Fibroblast of lung (primary cell): ENCODE measurements at regions not wholly inside any gene's neighbourhood (a gene's known extent, or its start where the extent isn't known, plus 50 kb on each side); places are given as distances from the start of the nearest gene placed in this dataset.

Experiments
- DNase-seq, 2 donors: peaks; one replicate each; pipeline versions ENCODE4 v3.0.0 to v3.0.0-alpha.2; 2010; ENCODE audit warnings: low read depth in 2 of 2
- H2AFZ ChIP-seq: 2 replicates; pipeline ENCODE4 v1.5.1; 2012; ENCODE audit warnings: low read length, control low read depth, inconsistent platforms
- H3K27ac ChIP-seq: 2 replicates; pipeline ENCODE4 v1.5.1; 2011; ENCODE audit warnings: low read length, control low read depth; ENCODE audit not compliant: insufficient read depth
- H3K27me3 ChIP-seq: 2 replicates; pipeline ENCODE4 v1.5.1; 2011; ENCODE audit warnings: mild to moderate bottlenecking, low read length; ENCODE audit not compliant: control insufficient read depth, insufficient read depth
- H3K36me3 ChIP-seq: 2 replicates; pipeline ENCODE4 v1.5.1; 2011; ENCODE audit warnings: low read length; ENCODE audit not compliant: control insufficient read depth, insufficient read depth
- H3K4me1 ChIP-seq: 2 replicates; pipeline ENCODE4 v1.5.1; 2011; ENCODE audit warnings: low read length; ENCODE audit not compliant: control insufficient read depth, insufficient read depth; ENCODE audit errors: extremely low read depth
- H3K4me2 ChIP-seq: 2 replicates; pipeline ENCODE4 v1.5.1; 2011; ENCODE audit warnings: low read length, control low read depth; ENCODE audit not compliant: insufficient read depth; ENCODE audit errors: extremely low read depth
- H3K4me3 ChIP-seq, 4 experiments: fragments of 200-600 bp in 1 of 4; sonication (generic) in 1 of 4; replicated peaks in 1 of 4; 2 replicates each; pipeline ENCODE4 v1.5.1; 2011 to 2016; ENCODE audit warnings: low read length in 4 of 4, low read depth in 3 of 4, mild to moderate bottlenecking in 3 of 4, control low read depth in 2 of 4, inconsistent platforms in 1 of 4, mixed read lengths in 1 of 4; ENCODE audit not compliant: insufficient read depth in 1 of 4; ENCODE audit errors: control extremely low read depth in 1 of 4
- H3K79me2 ChIP-seq: 2 replicates; pipeline ENCODE4 v1.5.1; 2012; ENCODE audit warnings: mild to moderate bottlenecking, low read length, inconsistent platforms; ENCODE audit not compliant: control insufficient read depth, insufficient read depth
- H3K9ac ChIP-seq: 2 replicates; pipeline ENCODE4 v1.5.1; 2011; ENCODE audit warnings: mild to moderate bottlenecking, low read length, control low read depth; ENCODE audit not compliant: insufficient read depth
- H3K9me3 ChIP-seq: 2 replicates; pipeline ENCODE4 v1.5.1; 2012; ENCODE audit warnings: low read depth, low read length; ENCODE audit not compliant: control insufficient read depth, insufficient read depth
- H4K20me1 ChIP-seq: 2 replicates; pipeline ENCODE4 v1.5.1; 2011; ENCODE audit warnings: low read length; ENCODE audit not compliant: control insufficient read depth, insufficient read depth; ENCODE audit errors: extremely low read depth
- EZH2 ChIP-seq: IDR thresholded peaks from 2 replicates; pipeline ENCODE4 v1.5.1; 2012; ENCODE audit warnings: low read length, control low read depth, mild to moderate bottlenecking; ENCODE audit errors: missing control alignments
- TF ChIP-seq, protein P1 (sequence below), 2 donors: IDR thresholded peaks in 1 of 2; conservative IDR thresholded peaks in 1 of 2; 1 replicate in 1 of 2; 2 replicates in 1 of 2; pipeline ENCODE4 v1.5.1; 2011 to 2012; ENCODE audit warnings: low read length in 2 of 2, control low read depth in 1 of 2, inconsistent platforms in 1 of 2, low read depth in 1 of 2, mild to moderate bottlenecking in 1 of 2

DNA sequence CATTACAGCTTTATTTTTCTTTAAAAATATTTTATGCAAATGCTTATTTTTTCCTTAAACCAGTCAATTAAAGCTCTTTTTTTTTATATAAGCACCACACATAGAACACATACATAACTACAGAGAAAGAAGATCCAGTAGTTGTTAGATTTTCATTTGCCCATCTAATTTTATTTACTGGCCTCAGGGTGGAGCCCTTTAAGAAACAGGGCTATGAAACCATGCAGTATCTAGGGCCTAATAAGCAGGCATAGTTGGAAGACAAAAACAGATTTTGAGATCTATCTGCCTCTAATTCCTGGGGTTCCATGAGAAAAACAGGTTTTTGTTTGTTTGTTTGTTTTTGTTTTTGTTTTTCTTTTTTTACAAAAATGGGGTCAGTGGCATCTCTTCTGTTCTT, 120.6 kb downstream of the BCHE start:
- DNase-seq = no peak
- H3K9ac ChIP-seq = no peak overlapping the region
- H3K27me3 ChIP-seq = no peaks in the 10 kb centered on the region
- H3K79me2 ChIP-seq = no peaks in the 10 kb centered on the region
- no peaks in the 10 kb centered on the region for H3K4me1 ChIP-seq
- no peaks in the 10 kb centered on the region for H3K36me3 ChIP-seq
- H3K4me3 ChIP-seq = no peak overlapping the region
- no peaks in the 10 kb centered on the region for H4K20me1 ChIP-seq
- no peak overlapping the region for H3K4me2 ChIP-seq
- no peak overlapping the region for H3K27ac ChIP-seq
- no peak overlapping the region for H2AFZ ChIP-seq
- TF ChIP-seq EZH2 = no peak
- TF ChIP-seq, protein P1, sequence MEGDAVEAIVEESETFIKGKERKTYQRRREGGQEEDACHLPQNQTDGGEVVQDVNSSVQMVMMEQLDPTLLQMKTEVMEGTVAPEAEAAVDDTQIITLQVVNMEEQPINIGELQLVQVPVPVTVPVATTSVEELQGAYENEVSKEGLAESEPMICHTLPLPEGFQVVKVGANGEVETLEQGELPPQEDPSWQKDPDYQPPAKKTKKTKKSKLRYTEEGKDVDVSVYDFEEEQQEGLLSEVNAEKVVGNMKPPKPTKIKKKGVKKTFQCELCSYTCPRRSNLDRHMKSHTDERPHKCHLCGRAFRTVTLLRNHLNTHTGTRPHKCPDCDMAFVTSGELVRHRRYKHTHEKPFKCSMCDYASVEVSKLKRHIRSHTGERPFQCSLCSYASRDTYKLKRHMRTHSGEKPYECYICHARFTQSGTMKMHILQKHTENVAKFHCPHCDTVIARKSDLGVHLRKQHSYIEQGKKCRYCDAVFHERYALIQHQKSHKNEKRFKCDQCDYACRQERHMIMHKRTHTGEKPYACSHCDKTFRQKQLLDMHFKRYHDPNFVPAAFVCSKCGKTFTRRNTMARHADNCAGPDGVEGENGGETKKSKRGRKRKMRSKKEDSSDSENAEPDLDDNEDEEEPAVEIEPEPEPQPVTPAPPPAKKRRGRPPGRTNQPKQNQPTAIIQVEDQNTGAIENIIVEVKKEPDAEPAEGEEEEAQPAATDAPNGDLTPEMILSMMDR (conservative IDR thresholded peaks at IDR 0.05 in 1 of 2, IDR thresholded peaks at IDR 0.05 in 1 of 2; ENCODE audit: low read depth in 1 of 2, low read length in 2 of 2) = no peak
- no peaks in the 10 kb centered on the region for H3K9me3 ChIP-seq

DNA sequence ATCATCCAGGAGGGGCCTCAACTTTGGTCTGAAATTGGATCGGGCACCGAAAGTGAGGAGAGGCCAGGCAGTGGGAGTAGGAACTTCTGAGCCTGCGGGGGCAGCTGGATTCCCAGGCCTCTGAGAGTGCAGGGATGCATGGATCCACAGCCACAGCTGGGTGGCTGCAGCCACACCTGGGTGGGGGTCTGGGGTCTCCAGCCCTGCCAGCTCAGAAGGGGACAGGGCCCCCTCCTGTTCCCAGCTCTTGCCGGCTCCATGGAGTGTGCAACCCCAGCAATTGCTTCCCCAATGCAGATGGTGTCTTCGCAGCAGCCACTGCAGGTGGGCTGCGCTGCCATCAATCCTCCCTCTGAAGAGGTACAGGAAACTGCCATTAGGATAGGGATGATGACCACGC, 123.7 kb downstream of the BCHE start:
- TF ChIP-seq, protein P1 (conservative IDR thresholded peaks at IDR 0.05 in 1 of 2, IDR thresholded peaks at IDR 0.05 in 1 of 2; ENCODE audit: low read depth in 1 of 2, low read length in 2 of 2) = no peak
- no peak for TF ChIP-seq EZH2
- H3K36me3 ChIP-seq = no peaks in the 10 kb centered on the region
- no peak overlapping the region for H2AFZ ChIP-seq
- no peaks in the 10 kb centered on the region for H3K79me2 ChIP-seq
- no peak overlapping the region for H3K9ac ChIP-seq
- H3K4me3 ChIP-seq = no peak overlapping the region
- no peaks in the 10 kb centered on the region for H3K4me1 ChIP-seq
- no peaks in the 10 kb centered on the region for H3K27me3 ChIP-seq
- H3K4me2 ChIP-seq = no peak overlapping the region
- DNase-seq = no peak
- no peak overlapping the region for H3K27ac ChIP-seq
- H4K20me1 ChIP-seq = no peaks in the 10 kb centered on the region
- H3K9me3 ChIP-seq = no peaks in the 10 kb centered on the region

DNA sequence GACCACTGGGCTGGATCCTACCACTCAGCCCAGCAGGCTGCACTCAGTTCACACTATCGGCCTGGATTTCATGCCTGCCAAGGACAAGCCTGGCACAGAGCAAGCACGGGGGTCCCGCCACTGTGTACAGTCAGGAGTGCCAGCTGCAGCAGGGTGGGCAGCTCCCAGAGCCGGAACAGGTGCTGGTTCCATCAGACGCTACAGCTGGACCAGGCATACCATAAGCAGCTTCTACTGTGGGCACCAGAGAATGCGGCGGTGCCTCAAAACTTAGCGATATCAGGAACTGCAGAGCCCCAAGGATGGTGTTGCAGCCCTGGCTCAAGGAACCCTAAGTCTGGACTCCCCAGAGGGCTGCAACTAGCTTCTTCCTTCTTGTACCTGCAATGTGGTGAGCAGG, 124.8 kb downstream of the BCHE start:
- DNase-seq = no peak
- no peak overlapping the region for H2AFZ ChIP-seq
- H3K79me2 ChIP-seq = no peaks in the 10 kb centered on the region
- H3K36me3 ChIP-seq = no peaks in the 10 kb centered on the region
- H4K20me1 ChIP-seq = no peaks in the 10 kb centered on the region
- H3K4me3 ChIP-seq = no peak overlapping the region
- H3K9ac ChIP-seq = no peak overlapping the region
- H3K4me1 ChIP-seq = no peaks in the 10 kb centered on the region
- no peak overlapping the region for H3K4me2 ChIP-seq
- no peak for TF ChIP-seq EZH2
- TF ChIP-seq, protein P1 (conservative IDR thresholded peaks at IDR 0.05 in 1 of 2, IDR thresholded peaks at IDR 0.05 in 1 of 2; ENCODE audit: low read depth in 1 of 2, low read length in 2 of 2) = no peak
- H3K27ac ChIP-seq = no peak overlapping the region
- H3K9me3 ChIP-seq = no peaks in the 10 kb centered on the region
- no peaks in the 10 kb centered on the region for H3K27me3 ChIP-seq
